ENCODE measurements at regions not wholly inside any gene's neighbourhood (a gene's known extent, or its start where the extent isn't known, plus 50 kb on each side); places are given as distances from the start of the nearest gene placed in this dataset.

DNA sequence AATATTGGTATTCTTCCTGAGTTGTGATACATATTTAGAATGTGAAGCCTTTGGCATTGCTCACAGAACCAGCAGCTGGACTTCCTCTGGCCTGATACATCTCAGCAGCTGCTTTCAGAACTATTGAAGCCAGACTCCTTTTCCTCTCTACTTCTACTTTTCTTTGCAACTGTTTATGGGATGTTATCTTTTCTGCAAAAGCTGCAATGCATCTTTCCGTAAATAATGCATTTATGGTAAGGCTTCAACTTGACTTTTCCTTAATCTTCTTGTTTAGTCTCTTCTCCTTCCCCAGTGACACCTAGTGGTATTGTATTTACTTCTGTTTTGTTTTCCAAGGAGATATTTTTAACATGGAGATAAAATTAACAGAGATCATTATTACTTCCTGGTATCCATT lies 1548.7 kb downstream of the PCDH7 start:
- Histone ChIP-seq H3K27me3 (replicated peaks; ENCODE audit: insufficient read depth) (no peaks in the 10 kb centered on the region), H3K9me2 (ENCODE audit: insufficient read depth) (no peaks in the 10 kb centered on the region), H3K4me3 (no peak overlapping the region), H3K4me1 (ENCODE audit: insufficient read depth) (no peaks in the 10 kb centered on the region), H3K4me2 (ENCODE audit: unreplicated experiment) (no peak overlapping the region), H2AFZ (no peak overlapping the region), H3K36me3 (ENCODE audit: low read depth) (no peaks in the 10 kb centered on the region), H3K27ac (no peak overlapping the region), H4K20me1 (ENCODE audit: insufficient read depth) (no peaks in the 10 kb centered on the region), H3F3A (ENCODE audit: insufficient read depth) (no peaks in the 10 kb centered on the region), H3K79me2 (ENCODE audit: insufficient read depth) (no peaks in the 10 kb centered on the region), H3K9ac (no peak overlapping the region), H3K9me3 (ENCODE audit: low read depth) (no peaks in the 10 kb centered on the region)
- 0% methylated on average over 1 of the region's 1 CpG for WGBS, 2 experiments (ENCODE audit: low coverage in 1 of 2, low lambda C conversion rate in 2 of 2, missing lambda C conversion rate in 2 of 2)
- TF ChIP-seq EZH2phosphoT487 (IDR thresholded peaks at IDR 0.05; ENCODE audit: insufficient read depth, low read depth) (no peak), EZH2 (IDR thresholded peaks at IDR 0.05; ENCODE audit: insufficient read depth, poor library complexity, severe bottlenecking) (no peak)
- in situ Hi-C loops (cut with MboI) = no loop called here
- no peak for DNase-seq

GRCh38 chr4:32290102-32290501 lies 1569.9 kb downstream of the PCDH7 start:
- Histone ChIP-seq H3K9ac (no peak overlapping the region), H3K4me2 (ENCODE audit: unreplicated experiment) (no peak overlapping the region), H3K27me3 (replicated peaks; ENCODE audit: insufficient read depth) (no peaks in the 10 kb centered on the region), H2AFZ (no peak overlapping the region), H4K20me1 (ENCODE audit: insufficient read depth) (no peaks in the 10 kb centered on the region), H3K4me1 (ENCODE audit: insufficient read depth) (no peaks in the 10 kb centered on the region), H3K79me2 (ENCODE audit: insufficient read depth) (no peaks in the 10 kb centered on the region), H3K36me3 (ENCODE audit: low read depth) (no peaks in the 10 kb centered on the region), H3K9me3 (ENCODE audit: low read depth) (no peaks in the 10 kb centered on the region), H3K27ac (no peak overlapping the region), H3F3A (ENCODE audit: insufficient read depth) (no peaks in the 10 kb centered on the region), H3K9me2 (ENCODE audit: insufficient read depth) (no peaks in the 10 kb centered on the region), H3K4me3 (no peak overlapping the region)
- no peak for DNase-seq
- WGBS, 2 experiments (ENCODE audit: low coverage in 1 of 2, low lambda C conversion rate in 2 of 2, missing lambda C conversion rate in 2 of 2) = 3 to 10% methylated on average over 1 of the region's 1 CpG
- in situ Hi-C loops (cut with MboI) = no loop called here
- TF ChIP-seq EZH2phosphoT487 (IDR thresholded peaks at IDR 0.05; ENCODE audit: insufficient read depth, low read depth) = no peak
- no peak for TF ChIP-seq EZH2 (IDR thresholded peaks at IDR 0.05; ENCODE audit: insufficient read depth, poor library complexity, severe bottlenecking)

GRCh38 chr4:32318926-32319325 lies 1598.8 kb downstream of the PCDH7 start:
- Histone ChIP-seq H4K20me1 (ENCODE audit: insufficient read depth) (no peaks in the 10 kb centered on the region), H3K27ac (no peak overlapping the region), H3K27me3 (replicated peaks; ENCODE audit: insufficient read depth) (no peaks in the 10 kb centered on the region), H3K9ac (no peak overlapping the region), H3K4me3 (no peak overlapping the region), H3K4me1 (ENCODE audit: insufficient read depth) (no peaks in the 10 kb centered on the region), H2AFZ (no peak overlapping the region), H3K4me2 (ENCODE audit: unreplicated experiment) (no peak overlapping the region), H3F3A (ENCODE audit: insufficient read depth) (no peaks in the 10 kb centered on the region), H3K9me2 (ENCODE audit: insufficient read depth) (no peaks in the 10 kb centered on the region), H3K36me3 (ENCODE audit: low read depth) (no peaks in the 10 kb centered on the region), H3K79me2 (ENCODE audit: insufficient read depth) (no peaks in the 10 kb centered on the region), H3K9me3 (ENCODE audit: low read depth) (no peaks in the 10 kb centered on the region)
- DNase-seq = no peak
- TF ChIP-seq EZH2 (IDR thresholded peaks at IDR 0.05; ENCODE audit: insufficient read depth, poor library complexity, severe bottlenecking) (no peak), EZH2phosphoT487 (IDR thresholded peaks at IDR 0.05; ENCODE audit: insufficient read depth, low read depth) (no peak)
- in situ Hi-C loops (cut with MboI) = no loop called here
- 37 to 39% methylated on average over 7 of the region's 7 CpGs for WGBS, 2 experiments (ENCODE audit: low coverage in 1 of 2, low lambda C conversion rate in 2 of 2, missing lambda C conversion rate in 2 of 2)

GRCh38 chr4:32321421-32321820 lies 1601.3 kb downstream of the PCDH7 start:
- Histone ChIP-seq H3K9me3 (ENCODE audit: low read depth) (no peaks in the 10 kb centered on the region), H3K4me2 (ENCODE audit: unreplicated experiment) (no peak overlapping the region), H2AFZ (no peak overlapping the region), H3K9me2 (ENCODE audit: insufficient read depth) (no peaks in the 10 kb centered on the region), H4K20me1 (ENCODE audit: insufficient read depth) (no peaks in the 10 kb centered on the region), H3K27ac (no peak overlapping the region), H3F3A (ENCODE audit: insufficient read depth) (no peaks in the 10 kb centered on the region), H3K36me3 (ENCODE audit: low read depth) (no peaks in the 10 kb centered on the region), H3K4me1 (ENCODE audit: insufficient read depth) (no peaks in the 10 kb centered on the region), H3K9ac (no peak overlapping the region), H3K27me3 (replicated peaks; ENCODE audit: insufficient read depth) (no peaks in the 10 kb centered on the region), H3K4me3 (no peak overlapping the region), H3K79me2 (ENCODE audit: insufficient read depth) (no peaks in the 10 kb centered on the region)
- TF ChIP-seq EZH2phosphoT487 (IDR thresholded peaks at IDR 0.05; ENCODE audit: insufficient read depth, low read depth) (no peak), EZH2 (IDR thresholded peaks at IDR 0.05; ENCODE audit: insufficient read depth, poor library complexity, severe bottlenecking) (no peak)
- in situ Hi-C loops (cut with MboI) = no loop called here
- WGBS, 2 experiments (ENCODE audit: low coverage in 1 of 2, low lambda C conversion rate in 2 of 2, missing lambda C conversion rate in 2 of 2) = 25 to 36% methylated on average over 3 of the region's 3 CpGs
- no peak for DNase-seq

- Histone ChIP-seq H3K27ac (no peak overlapping the region), H3K9ac (no peak overlapping the region), H3K79me2 (ENCODE audit: insufficient read depth) (no peaks in the 10 kb centered on the region), H4K20me1 (ENCODE audit: insufficient read depth) (no peaks in the 10 kb centered on the region), H3K36me3 (ENCODE audit: low read depth) (no peaks in the 10 kb centered on the region), H3K4me2 (ENCODE audit: unreplicated experiment) (no peak overlapping the region), H2AFZ (no peak overlapping the region), H3K4me3 (no peak overlapping the region), H3F3A (ENCODE audit: insufficient read depth) (no peaks in the 10 kb centered on the region), H3K27me3 (replicated peaks; ENCODE audit: insufficient read depth) (no peaks in the 10 kb centered on the region), H3K9me3 (ENCODE audit: low read depth) (no peaks in the 10 kb centered on the region), H3K9me2 (ENCODE audit: insufficient read depth) (no peaks in the 10 kb centered on the region), H3K4me1 (ENCODE audit: insufficient read depth) (no peaks in the 10 kb centered on the region)
- WGBS, 2 experiments (ENCODE audit: low coverage in 1 of 2, low lambda C conversion rate in 2 of 2, missing lambda C conversion rate in 2 of 2) = 33 to 40% methylated on average over 1 of the region's 1 CpG
- TF ChIP-seq EZH2phosphoT487 (IDR thresholded peaks at IDR 0.05; ENCODE audit: insufficient read depth, low read depth) (no peak), EZH2 (IDR thresholded peaks at IDR 0.05; ENCODE audit: insufficient read depth, poor library complexity, severe bottlenecking) (no peak)
- DNase-seq = no peak
- in situ Hi-C loops (cut with MboI) = no loop called here
Measured at GRCh38 chr4:32334759-32335158, 1614.6 kb downstream of the PCDH7 start.
